NB4 (cell line): ENCODE measurements at regions not wholly inside any gene's neighbourhood (a gene's known extent, or its start where the extent isn't known, plus 50 kb on each side); places are given as distances from the start of the nearest gene placed in this dataset.
"Not testable (repeated sequence)": the region's sequence is repeated elsewhere in the genome, so short reads cannot be mapped to it uniquely, and the experiment has no call there.

Source experiments
- DNase-seq: peaks from one replicate; pipeline ENCODE4 v3.0.0; 2010; ENCODE audit warnings: low read depth
- H3K4me3 ChIP-seq: one replicate; pipeline ENCODE4 v1.5.1; 2011; ENCODE audit warnings: mild to moderate bottlenecking, low read depth, low read length, moderate library complexity
- MYC ChIP-seq: IDR thresholded peaks from 2 replicates; pipeline ENCODE4 v1.6.1; 2011; ENCODE audit warnings: low read depth, low read length
- POLR2A ChIP-seq: IDR thresholded peaks from 2 replicates; pipeline ENCODE4 v1.6.1; 2011; ENCODE audit warnings: mild to moderate bottlenecking; ENCODE audit not compliant: insufficient read length; ENCODE audit errors: extremely low read depth
- TF ChIP-seq, protein P1 (sequence below): IDR thresholded peaks from 2 replicates; pipeline ENCODE4 v1.6.1; 2011; ENCODE audit warnings: low read depth, low read length
- TF ChIP-seq, protein P2 (sequence below): IDR thresholded peaks from one replicate; pipeline ENCODE4 v1.5.1; 2012; ENCODE audit warnings: low read depth, low read length

DNA sequence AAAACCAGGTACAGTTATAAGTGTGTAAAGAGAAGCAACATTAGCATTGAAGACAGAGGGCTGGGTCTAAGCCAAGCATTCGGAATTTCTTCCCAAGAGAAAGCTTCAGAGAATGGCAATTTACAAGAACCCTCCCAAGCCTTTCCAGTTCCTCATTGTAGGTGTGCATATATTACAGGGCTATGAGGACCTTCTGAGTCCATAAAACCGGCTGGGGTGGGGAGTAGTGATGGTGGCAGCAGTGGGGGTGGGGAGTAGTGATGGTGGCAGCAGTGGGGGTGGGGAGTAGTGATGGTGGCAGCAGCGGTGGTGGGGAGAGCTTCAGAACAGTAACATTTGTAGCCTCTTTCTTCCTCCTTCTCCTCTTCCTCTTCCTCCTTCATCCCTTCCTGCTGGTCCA is 368.7 kb upstream of the UMPS start:
- TF ChIP-seq, protein P1, sequence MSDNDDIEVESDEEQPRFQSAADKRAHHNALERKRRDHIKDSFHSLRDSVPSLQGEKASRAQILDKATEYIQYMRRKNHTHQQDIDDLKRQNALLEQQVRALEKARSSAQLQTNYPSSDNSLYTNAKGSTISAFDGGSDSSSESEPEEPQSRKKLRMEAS: no peak
- TF ChIP-seq POLR2A (no peak), MYC (no peak)
- TF ChIP-seq, protein P2, sequence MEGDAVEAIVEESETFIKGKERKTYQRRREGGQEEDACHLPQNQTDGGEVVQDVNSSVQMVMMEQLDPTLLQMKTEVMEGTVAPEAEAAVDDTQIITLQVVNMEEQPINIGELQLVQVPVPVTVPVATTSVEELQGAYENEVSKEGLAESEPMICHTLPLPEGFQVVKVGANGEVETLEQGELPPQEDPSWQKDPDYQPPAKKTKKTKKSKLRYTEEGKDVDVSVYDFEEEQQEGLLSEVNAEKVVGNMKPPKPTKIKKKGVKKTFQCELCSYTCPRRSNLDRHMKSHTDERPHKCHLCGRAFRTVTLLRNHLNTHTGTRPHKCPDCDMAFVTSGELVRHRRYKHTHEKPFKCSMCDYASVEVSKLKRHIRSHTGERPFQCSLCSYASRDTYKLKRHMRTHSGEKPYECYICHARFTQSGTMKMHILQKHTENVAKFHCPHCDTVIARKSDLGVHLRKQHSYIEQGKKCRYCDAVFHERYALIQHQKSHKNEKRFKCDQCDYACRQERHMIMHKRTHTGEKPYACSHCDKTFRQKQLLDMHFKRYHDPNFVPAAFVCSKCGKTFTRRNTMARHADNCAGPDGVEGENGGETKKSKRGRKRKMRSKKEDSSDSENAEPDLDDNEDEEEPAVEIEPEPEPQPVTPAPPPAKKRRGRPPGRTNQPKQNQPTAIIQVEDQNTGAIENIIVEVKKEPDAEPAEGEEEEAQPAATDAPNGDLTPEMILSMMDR: no peak
- no peak overlapping the region for H3K4me3 ChIP-seq
- DNase-seq: no peak

DNA sequence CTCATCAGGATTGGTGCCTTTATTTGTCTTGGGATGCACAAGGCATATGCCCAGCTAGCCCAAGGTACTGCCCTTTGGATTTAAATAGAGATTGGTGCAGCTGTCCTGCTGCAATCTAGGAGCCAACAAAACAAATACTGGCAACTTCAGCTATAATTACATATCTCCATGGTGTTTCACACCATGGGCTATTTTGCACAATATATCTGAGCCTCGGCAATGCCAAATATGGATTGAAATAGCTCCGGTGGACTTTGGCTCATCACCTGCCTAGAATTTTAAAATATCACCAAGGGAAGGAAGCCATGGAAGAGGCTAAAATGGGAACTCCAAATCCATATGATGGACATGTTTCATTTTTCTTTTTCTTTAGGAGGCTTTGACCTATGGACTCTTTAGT is 367.8 kb upstream of the UMPS start:
- TF ChIP-seq POLR2A (no peak), MYC (no peak)
- TF ChIP-seq, protein P1: no peak
- TF ChIP-seq, protein P2: no peak
- no peak overlapping the region for H3K4me3 ChIP-seq
- no peak for DNase-seq

DNA sequence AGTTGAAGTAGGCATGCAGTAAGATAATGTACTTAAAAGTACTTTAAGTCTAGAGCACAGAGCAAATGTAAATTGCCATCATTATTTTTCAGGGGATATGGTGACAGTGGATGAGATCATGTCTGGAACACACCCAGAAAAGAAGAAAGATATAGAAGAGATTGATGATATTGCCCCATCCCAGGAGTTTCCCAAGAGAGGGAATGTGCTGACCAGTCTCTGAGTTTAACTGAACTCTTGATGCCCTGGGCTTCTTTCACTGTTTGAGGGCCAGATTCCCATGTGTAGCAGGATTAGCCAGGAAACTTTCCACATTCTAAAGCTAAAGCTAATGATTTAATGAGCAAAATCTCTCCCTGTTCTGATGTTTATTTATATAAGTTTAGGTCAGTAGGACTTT is 366.8 kb upstream of the UMPS start:
- no peak for DNase-seq
- H3K4me3 ChIP-seq: no peak overlapping the region
- TF ChIP-seq, protein P1: no peak
- TF ChIP-seq MYC (no peak), POLR2A (no peak)
- TF ChIP-seq, protein P2: no peak

DNA sequence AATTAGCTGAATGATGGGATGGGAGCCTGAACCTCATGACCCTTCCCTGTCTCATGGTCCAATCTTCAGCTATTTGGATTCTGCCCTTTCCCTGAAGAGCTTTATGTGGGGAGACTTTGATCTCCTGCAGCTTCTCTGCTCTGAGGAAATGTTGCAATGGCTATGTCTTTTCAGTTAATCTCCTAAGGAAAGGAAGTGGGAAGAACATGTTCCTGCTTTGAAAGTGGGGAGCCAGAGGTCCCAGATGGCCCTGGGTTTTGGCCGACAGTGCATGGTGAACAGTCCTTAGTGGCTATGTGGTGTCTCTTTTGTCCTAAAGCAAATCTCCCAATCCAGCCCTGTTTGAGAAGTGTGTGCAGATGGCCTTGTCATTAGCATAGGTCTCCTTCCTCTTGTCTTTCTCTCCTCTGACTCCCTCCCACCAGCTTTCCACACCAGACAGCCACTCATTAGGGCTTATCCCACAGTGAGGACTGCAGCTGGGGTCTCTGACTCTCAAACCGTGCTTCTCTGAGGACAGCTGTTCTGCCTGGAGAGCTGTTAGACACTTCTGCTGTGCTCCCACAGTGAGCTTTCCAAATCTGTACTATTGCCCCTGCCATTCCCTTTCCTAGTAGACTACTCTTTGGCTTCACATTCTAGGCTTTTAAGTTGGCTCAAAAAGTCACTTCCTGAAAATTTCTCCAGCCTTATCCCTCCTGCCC is 365.8 kb upstream of the UMPS start:
- DNase-seq: no peak
- no peak overlapping the region for H3K4me3 ChIP-seq
- TF ChIP-seq, protein P1: no peak
- TF ChIP-seq, protein P2: no peak
- TF ChIP-seq MYC (no peak), POLR2A (no peak)

DNA sequence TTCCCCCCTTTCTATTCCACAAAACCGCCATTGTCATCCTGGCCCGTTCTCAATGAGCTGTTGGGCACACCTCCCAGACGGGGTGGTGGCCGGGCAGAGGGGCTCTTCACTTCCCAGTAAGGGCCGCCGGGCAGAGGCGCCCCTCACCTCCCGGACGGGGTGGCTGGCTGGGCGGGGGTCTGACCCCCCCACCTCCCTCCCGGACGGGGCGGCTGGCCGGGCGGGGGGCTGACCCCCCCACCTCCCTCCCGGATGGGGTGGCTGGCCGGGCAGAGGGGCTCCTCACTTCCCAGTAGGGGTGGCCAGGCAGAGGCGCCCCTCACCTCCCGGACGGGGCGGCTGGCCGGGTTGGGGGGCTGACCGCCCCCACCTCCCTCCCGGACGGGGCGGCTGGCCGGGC is 363.6 kb upstream of the UMPS start:
- not testable (repeated sequence) for H3K4me3 ChIP-seq, DNase-seq

DNA sequence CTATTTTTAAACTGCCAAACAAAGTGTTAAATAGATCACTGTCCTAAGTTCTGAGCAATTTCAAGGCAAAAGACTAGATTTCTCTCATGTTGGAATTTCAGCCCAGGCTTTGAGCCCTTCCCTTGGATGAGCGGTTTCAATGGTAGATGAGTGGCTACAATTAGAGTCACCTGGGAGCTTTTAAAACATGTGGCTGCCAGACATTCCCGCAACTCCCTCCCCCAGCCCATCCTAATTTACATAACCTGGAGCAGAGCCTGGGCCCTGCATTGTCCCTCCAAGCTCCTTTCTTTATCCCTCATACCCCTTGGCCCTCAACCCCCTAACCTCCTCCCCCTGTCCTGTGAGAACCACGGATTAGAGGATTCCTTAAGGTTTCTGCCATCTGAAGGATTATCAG is 357.5 kb upstream of the UMPS start:
- no peak for TF ChIP-seq MYC
- TF ChIP-seq, protein P2: no peak
- TF ChIP-seq, protein P1: no peak
- no peak for TF ChIP-seq POLR2A
- DNase-seq: no peak
- H3K4me3 ChIP-seq: no peak overlapping the region
